IPS-NIHi7 (cell line): ENCODE measurements at regions not wholly inside any gene's neighbourhood (a gene's known extent, or its start where the extent isn't known, plus 50 kb on each side); places are given as distances from the start of the nearest gene placed in this dataset.

Experiments
- DNase-seq: peaks from one replicate; pipeline ENCODE4 v3.0.0; 2012; ENCODE audit warnings: mixed read lengths; ENCODE audit errors: extremely low spot score

- no peak for DNase-seq
These were observed 1126.8 kb upstream of the PHF14 start for GRCh38 chr7:9846902-9847301.

- DNase-seq = no peak
These were observed 1119.1 kb upstream of the PHF14 start for GRCh38 chr7:9854605-9855004.

DNA sequence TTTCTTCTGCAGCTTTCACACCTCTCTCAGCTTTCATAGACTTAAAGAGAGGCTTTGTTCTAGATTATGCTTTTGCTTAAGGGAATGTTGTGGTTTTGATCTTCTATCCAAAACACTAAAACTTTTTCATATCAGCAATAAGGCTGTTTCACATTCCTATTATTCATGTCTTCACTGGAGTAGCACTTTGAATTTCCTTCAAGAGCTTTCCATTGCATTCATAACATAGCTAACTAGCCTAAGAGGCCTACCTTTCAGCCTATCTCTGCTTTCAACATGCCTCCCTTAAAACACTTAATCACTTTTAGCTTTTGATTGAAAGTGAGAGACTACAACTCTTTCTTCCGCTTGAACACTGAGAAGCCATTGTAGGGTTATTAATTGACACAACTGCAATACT, 1117.0 kb upstream of the PHF14 start:
- no peak for DNase-seq

DNA sequence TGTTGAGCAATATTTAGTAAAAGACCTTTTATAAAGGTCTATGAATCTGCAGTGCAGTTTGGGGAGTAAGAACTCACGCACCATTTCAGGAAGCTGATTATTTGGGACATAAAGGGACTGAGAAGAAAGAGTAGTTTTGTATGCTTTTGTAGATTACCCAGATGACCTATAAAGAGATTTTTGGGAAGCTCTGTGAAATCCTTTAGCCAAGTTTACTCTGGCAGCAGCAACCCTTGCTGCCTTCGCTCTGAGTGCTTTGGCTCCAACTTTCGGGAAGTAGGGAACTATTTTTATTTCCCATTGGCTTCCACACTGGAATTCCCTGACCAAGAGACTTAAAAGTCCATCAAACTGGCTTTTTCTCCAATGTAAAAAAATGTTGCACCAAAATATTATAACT, 1110.1 kb upstream of the PHF14 start:
- no peak for DNase-seq

- DNase-seq = no peak
These were observed 1104.5 kb upstream of the PHF14 start for GRCh38 chr7:9869151-9869550.

DNA sequence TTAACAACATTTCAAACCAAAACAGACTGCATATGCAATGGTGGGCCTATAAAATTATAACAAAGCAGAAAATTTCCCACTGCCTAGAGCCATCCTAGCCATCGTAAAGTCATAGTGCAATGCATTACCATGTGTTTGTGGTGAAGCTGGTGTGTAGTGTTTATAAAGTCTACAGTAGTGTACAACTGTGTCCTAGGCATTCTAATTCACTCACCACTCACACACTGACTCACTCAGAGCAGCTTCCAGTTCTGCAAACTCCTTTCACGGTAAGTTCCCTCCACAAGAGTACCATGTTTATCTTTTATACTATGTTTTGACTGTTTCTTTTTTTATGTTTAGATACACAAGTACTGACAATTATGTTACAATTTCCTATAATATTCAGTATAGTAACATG, 1104.1 kb upstream of the PHF14 start:
- DNase-seq = no peak

DNA sequence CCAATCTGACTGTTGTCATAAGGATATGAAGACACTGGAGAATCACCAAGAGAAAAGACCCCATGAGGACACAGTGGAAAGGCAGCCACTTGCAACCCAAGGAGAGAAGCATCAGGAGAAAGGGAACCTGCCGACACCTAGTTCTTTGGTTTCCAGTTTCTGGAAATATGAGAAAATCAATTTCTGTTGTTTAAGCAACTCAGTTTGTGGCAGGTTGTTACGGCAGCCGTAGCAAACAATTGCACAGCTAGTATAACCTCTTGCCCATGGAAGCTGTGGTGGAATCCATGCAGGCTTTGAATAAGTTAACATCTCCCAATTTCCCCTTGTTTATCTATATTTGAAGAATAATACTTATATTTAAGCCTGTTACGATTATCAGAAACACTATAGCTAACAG, 1103.0 kb upstream of the PHF14 start:
- no peak for DNase-seq

- DNase-seq = no peak
These were observed 1099.5 kb upstream of the PHF14 start for GRCh38 chr7:9874182-9874581.

- DNase-seq = no peak
These were observed 1097.6 kb upstream of the PHF14 start for GRCh38 chr7:9876053-9876452.

GRCh38 chr7:9889554-9889953, 1084.1 kb upstream of the PHF14 start:
- no peak for DNase-seq

- peak; percentile 17 for DNase-seq
These were observed 1083.6 kb upstream of the PHF14 start for GRCh38 chr7:9890092-9890491.

DNA sequence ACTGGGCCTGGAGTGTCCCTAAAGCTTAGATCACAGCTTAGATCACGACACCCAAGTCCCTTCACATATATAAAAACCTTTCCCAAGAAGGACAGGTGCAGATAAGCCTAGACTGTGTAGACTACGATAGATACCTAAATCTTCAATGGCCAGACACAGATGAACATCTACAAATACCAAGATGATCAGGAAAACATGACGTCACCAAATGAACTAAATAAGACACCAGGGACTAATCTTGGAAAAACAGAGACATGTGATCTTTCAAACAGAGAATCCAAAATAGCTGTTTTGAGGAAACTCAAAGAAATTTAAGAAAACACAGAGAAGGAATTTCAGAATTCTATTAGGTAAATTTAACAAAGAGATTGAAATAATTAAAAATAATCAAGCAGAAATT, 1082.6 kb upstream of the PHF14 start:
- DNase-seq = no peak

DNA sequence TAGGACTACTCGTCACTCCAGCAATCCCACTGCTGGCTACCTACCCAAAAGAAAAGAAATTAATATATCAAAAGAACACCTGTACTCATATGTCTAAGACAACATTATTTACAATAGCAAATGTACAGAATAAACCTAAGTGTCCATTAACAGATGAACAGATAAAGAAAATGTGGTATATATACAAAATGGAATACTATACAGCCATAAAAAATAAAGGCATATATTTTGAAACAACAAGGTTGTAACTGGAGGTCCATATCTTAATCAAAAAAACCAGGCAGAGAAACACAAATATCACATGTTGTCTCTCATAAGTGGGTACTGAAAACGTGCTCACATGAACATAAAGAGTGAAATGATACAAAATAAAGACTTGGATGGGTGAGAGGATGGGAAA, 1073.3 kb upstream of the PHF14 start:
- DNase-seq = no peak

DNA sequence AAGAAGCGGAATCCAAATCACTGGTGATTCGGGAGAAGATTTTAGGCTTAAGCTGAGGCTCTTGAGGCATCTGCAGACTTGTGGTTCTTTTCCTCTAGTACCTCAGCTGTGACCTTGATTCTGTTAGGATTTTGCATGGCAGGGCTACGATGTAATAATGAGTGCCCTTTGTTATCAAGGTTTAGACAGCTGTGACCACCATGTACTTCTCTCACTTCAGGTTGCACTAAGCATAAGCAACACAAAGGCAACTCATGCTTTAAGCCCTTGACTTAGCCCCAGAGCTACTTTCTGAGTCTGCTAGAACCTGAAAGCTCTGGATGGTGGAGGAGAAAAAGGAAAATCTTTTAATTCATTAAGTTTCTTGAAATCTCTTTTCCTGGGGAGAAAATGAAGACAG, 1052.3 kb upstream of the PHF14 start:
- DNase-seq = no peak

GRCh38 chr7:9937944-9938631, 1035.6 kb upstream of the PHF14 start:
- no peak for DNase-seq

DNA sequence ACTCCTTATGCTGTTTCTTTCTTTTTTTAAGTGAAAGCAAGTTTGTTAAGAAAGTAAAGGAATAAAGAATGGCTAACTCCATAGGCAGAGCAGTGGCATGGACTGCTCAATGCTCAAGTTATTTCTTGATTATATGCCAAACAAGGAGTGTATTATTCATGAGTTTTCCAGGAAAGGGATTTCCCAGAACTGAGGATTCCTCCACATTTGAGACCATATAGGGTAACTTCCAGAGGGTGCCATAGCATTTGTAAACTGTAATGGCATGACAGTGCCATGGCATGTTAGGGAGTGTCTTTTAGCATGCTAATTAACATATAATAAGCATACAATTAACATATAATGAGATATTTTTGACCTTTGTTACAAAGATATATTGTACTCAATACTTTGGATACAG, 1034.5 kb upstream of the PHF14 start:
- DNase-seq = no peak

DNA sequence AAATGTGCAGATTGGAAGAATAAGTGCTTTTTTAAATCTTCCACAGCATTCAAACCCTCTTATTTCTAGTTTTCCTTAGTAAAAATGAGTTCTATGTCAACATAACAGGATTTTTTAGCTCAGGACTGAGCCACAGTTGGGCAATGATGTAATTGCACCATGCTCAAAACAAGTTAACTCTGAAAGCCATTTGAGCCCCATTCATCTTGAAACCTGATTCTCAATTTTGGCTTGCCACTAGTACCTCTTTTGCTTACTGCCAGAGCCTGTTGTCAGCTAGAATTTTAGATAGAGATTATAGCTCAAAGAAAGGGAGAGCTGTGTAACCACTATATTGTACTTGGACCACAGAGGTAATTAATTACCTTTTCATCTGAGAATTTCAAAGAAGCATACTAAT, 1028.5 kb upstream of the PHF14 start:
- DNase-seq = no peak

DNA sequence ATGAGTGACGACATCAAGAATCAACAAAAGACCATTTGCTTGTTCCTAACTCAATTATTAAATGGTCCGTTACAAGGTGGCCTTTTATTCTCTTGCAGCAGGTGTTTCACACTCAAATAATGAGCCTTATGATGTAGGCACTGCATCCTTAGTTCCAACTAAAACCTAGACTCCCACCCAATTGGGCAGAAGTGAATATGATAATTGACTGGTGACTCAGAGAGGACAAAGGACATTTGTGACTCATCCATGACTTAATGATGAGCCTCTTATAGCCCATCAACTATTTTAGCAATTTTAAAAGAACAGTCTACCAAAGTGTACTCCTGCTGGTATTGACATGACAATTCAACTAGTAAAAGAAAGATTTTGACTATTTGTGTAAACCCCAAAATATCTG, 1027.8 kb upstream of the PHF14 start:
- DNase-seq = no peak

GRCh38 chr7:9955138-9955537, 1018.5 kb upstream of the PHF14 start:
- no peak for DNase-seq

DNA sequence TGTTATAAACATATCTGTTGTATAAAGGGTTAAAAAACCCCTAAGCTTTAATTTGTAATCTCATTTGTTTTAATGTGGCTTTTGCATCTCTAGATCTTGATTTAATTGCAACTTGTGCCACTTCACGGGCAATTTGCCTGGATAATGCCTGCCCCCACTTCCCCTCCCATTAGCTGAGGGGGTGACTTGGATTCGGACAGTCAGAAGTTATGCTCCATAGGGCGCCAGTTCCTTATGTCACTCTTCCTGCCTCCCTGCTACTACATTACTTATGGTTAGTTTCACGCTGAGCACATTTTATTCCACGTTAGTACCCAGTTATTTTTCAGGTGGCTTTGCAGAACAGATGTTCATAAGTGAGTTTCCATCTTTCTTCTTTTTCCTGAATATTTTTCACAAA, 1015.2 kb upstream of the PHF14 start:
- DNase-seq = no peak

DNA sequence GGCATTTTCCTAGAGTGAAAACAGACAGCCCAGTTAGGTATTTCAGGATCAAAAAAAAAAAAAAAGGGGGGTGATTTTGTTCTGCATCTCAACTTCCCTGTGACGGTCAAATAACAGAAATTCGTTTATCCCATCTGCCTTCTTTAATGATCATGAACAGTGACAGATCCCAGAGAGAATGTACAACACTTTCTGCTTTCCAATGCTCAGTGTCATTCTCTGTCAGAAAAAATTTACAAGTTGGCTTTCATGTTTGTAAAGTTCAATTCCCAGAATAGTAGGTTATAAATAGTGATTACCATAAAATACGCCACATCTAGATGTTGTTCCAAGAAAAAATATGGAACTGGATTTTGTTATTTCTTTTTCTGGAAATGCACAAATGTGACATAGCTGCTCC, 1013.2 kb upstream of the PHF14 start:
- DNase-seq = no peak

GRCh38 chr7:9961161-9961922, 1012.3 kb upstream of the PHF14 start:
- DNase-seq = no peak

- no peak for DNase-seq
These were observed 1010.9 kb upstream of the PHF14 start for GRCh38 chr7:9962742-9963141.
